ENCODE measurements at regions not wholly inside any gene's neighbourhood (a gene's known extent, or its start where the extent isn't known, plus 50 kb on each side); places are given as distances from the start of the nearest gene placed in this dataset.

DNA sequence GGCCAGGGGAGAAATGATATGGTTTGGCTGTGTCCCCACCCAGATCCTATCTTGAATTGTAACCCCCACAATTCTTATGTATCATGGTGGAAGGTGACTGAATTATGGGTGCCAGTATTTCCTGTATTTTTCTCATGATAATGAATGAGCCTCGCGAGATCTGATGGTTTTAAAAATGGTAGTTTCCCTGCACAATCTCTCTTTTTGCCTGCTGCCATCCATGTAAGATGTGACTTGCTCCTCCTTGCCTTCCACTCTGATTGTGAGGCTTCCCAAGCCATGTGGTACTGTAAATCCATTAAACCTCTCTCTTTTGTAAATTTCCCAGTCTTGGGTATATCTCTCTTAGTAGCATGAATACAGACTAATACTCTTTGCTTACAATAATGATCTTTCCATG is 1453.9 kb upstream of the B3GALT2 start:
- Histone ChIP-seq H4K20me1 (ENCODE audit: insufficient read depth) (no peaks in the 10 kb centered on the region), H3K4me1 (ENCODE audit: control insufficient read depth in 1 of 2, insufficient read depth in 2 of 2, low read length in 2 of 2) (no peaks in the 10 kb centered on the region), H3K4me3 (replicated peaks in 1 of 2; ENCODE audit: low read depth in 1 of 2, low read length in 2 of 2) (no peak overlapping the region), H3K9me3 (ENCODE audit: control insufficient read depth in 1 of 2, insufficient read depth in 1 of 2, low read depth in 1 of 2, low read length in 2 of 2) (no peaks in the 10 kb centered on the region), H3K79me2 (ENCODE audit: insufficient read depth, low read length) (no peaks in the 10 kb centered on the region), H3K27ac (ENCODE audit: low read depth, low read length) (no peak overlapping the region), H3K9me2 (ENCODE audit: insufficient read depth) (no peaks in the 10 kb centered on the region), H3K36me3 (ENCODE audit: control insufficient read depth in 1 of 2, insufficient read depth in 2 of 2, low read length in 2 of 2) (no peaks in the 10 kb centered on the region), H3K4me2 (ENCODE audit: low read length) (no peak overlapping the region), H3K27me3 (ENCODE audit: insufficient read depth, low read length) (no peaks in the 10 kb centered on the region), H3K9ac (ENCODE audit: low read length) (no peak overlapping the region), H2AFZ (ENCODE audit: low read depth, low read length, poor library complexity, severe bottlenecking) (no peak overlapping the region)
- intact Hi-C loops (cut with micrococcal nuclease): no loop called here
- DNase-seq (ENCODE audit: low read depth, low spot score): no peak
- TF ChIP-seq, protein P1, sequence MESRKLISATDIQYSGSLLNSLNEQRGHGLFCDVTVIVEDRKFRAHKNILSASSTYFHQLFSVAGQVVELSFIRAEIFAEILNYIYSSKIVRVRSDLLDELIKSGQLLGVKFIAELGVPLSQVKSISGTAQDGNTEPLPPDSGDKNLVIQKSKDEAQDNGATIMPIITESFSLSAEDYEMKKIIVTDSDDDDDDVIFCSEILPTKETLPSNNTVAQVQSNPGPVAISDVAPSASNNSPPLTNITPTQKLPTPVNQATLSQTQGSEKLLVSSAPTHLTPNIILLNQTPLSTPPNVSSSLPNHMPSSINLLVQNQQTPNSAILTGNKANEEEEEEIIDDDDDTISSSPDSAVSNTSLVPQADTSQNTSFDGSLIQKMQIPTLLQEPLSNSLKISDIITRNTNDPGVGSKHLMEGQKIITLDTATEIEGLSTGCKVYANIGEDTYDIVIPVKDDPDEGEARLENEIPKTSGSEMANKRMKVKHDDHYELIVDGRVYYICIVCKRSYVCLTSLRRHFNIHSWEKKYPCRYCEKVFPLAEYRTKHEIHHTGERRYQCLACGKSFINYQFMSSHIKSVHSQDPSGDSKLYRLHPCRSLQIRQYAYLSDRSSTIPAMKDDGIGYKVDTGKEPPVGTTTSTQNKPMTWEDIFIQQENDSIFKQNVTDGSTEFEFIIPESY (IDR thresholded peaks at IDR 0.05; ENCODE audit: extremely low read depth, insufficient replicate concordance, low read length): no peak
- TF ChIP-seq ZNF274 (IDR thresholded peaks at IDR 0.05; ENCODE audit: low read depth, low read length) (no peak), FOSL1 (IDR thresholded peaks at IDR 0.05; ENCODE audit: low read depth) (no peak), RAD21 (IDR thresholded peaks at IDR 0.05; ENCODE audit: low read depth) (no peak), EZH2phosphoT487 (IDR thresholded peaks at IDR 0.05; ENCODE audit: borderline replicate concordance) (no peak)
- TF ChIP-seq, protein P2, sequence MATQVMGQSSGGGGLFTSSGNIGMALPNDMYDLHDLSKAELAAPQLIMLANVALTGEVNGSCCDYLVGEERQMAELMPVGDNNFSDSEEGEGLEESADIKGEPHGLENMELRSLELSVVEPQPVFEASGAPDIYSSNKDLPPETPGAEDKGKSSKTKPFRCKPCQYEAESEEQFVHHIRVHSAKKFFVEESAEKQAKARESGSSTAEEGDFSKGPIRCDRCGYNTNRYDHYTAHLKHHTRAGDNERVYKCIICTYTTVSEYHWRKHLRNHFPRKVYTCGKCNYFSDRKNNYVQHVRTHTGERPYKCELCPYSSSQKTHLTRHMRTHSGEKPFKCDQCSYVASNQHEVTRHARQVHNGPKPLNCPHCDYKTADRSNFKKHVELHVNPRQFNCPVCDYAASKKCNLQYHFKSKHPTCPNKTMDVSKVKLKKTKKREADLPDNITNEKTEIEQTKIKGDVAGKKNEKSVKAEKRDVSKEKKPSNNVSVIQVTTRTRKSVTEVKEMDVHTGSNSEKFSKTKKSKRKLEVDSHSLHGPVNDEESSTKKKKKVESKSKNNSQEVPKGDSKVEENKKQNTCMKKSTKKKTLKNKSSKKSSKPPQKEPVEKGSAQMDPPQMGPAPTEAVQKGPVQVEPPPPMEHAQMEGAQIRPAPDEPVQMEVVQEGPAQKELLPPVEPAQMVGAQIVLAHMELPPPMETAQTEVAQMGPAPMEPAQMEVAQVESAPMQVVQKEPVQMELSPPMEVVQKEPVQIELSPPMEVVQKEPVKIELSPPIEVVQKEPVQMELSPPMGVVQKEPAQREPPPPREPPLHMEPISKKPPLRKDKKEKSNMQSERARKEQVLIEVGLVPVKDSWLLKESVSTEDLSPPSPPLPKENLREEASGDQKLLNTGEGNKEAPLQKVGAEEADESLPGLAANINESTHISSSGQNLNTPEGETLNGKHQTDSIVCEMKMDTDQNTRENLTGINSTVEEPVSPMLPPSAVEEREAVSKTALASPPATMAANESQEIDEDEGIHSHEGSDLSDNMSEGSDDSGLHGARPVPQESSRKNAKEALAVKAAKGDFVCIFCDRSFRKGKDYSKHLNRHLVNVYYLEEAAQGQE (IDR thresholded peaks at IDR 0.05; ENCODE audit: low read depth): no peak
- TF ChIP-seq, protein P3, sequence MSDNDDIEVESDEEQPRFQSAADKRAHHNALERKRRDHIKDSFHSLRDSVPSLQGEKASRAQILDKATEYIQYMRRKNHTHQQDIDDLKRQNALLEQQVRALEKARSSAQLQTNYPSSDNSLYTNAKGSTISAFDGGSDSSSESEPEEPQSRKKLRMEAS (IDR thresholded peaks at IDR 0.05): no peak
- RAD21 ChIA-PET (ENCODE audit: low non-redundant PET in 1 of 2, low total read pairs in 2 of 2, uncharacterized antibody in 2 of 2, unreplicated experiment in 2 of 2): no interaction called here
- BruUV-seq (replicated peaks): no TSS peak
- ATAC-seq: no peak
- CTCF ChIA-PET: no interaction called here
- POLR2A ChIA-PET: no interaction called here

Measured in HCT116 (cell line).